Neural cell (in vitro differentiated cells): ENCODE measurements at regions not wholly inside any gene's neighbourhood (a gene's known extent, or its start where the extent isn't known, plus 50 kb on each side); places are given as distances from the start of the nearest gene placed in this dataset.

Experiments
- H2AFZ ChIP-seq: fragments of 200-600, 300-800 bp; sonication (generic), shearing (Covaris generic); 2 replicates; pipeline ENCODE4 v1.6.0; 2014; ENCODE audit warnings: low read depth, mild to moderate bottlenecking, antibody characterized with exemption, low read length, moderate library complexity
- H3F3A ChIP-seq: fragments of 200-600 bp; shearing (Covaris generic); 2 replicates; pipeline ENCODE4 v1.6.1; 2016; ENCODE audit warnings: mild to moderate bottlenecking, moderate library complexity, mixed read lengths, antibody characterized with exemption, low read length; ENCODE audit not compliant: insufficient read depth, poor library complexity, severe bottlenecking
- H3K27ac ChIP-seq: fragments of 200-600, 300-800 bp; sonication (generic), shearing (Covaris generic); 2 replicates; pipeline ENCODE4 v1.5.1; 2014; ENCODE audit warnings: mild to moderate bottlenecking, low read length, moderate library complexity
- H3K27me3 ChIP-seq: fragments of 300-800, 200-600 bp; sonication (generic), shearing (Covaris generic); 2 replicates; pipeline ENCODE4 v1.6.0; 2014; ENCODE audit warnings: mild to moderate bottlenecking, low read depth, low read length, moderate library complexity; ENCODE audit not compliant: insufficient read depth
- H3K36me3 ChIP-seq: fragments of 300-800, 200-600 bp; sonication (generic), shearing (Covaris generic); 2 replicates; pipeline ENCODE4 v1.5.1; 2014; ENCODE audit warnings: mild to moderate bottlenecking, antibody characterized with exemption, low read length, moderate library complexity; ENCODE audit not compliant: insufficient read depth
- H3K4me2 ChIP-seq: fragments of 300-800, 200-600 bp; sonication (generic), shearing (Covaris generic); 2 replicates; pipeline ENCODE4 v1.6.0; 2014; ENCODE audit warnings: mild to moderate bottlenecking, low read length
- H3K4me3 ChIP-seq: fragments of 300-800, 200-600 bp; sonication (generic), shearing (Covaris generic); 2 replicates; pipeline ENCODE4 v1.5.1; 2014; ENCODE audit warnings: mild to moderate bottlenecking, low read length, moderate library complexity
- H3K79me2 ChIP-seq: fragments of 200-600 bp; shearing (Covaris generic); replicated peaks from 2 replicates; pipeline ENCODE4 v1.6.0; 2014; ENCODE audit warnings: mild to moderate bottlenecking, low read length, moderate library complexity; ENCODE audit not compliant: insufficient read depth
- H3K9ac ChIP-seq: fragments of 300-800, 200-600 bp; sonication (generic), shearing (Covaris generic); 2 replicates; pipeline ENCODE4 v1.6.1; 2016; ENCODE audit warnings: mild to moderate bottlenecking, low read length, mixed read lengths
- H3K9me2 ChIP-seq: fragments of 200-600 bp; shearing (Covaris generic); 2 replicates; pipeline ENCODE4 v1.6.1; 2016; ENCODE audit warnings: mild to moderate bottlenecking, low read length, mixed read lengths; ENCODE audit not compliant: insufficient read depth
- H3K9me3 ChIP-seq: fragments of 200-600, 300-800 bp; sonication (generic), shearing (Covaris generic); 2 replicates; pipeline ENCODE4 v1.6.1; 2016; ENCODE audit warnings: mild to moderate bottlenecking, mixed run types, low read length, moderate library complexity, mixed read lengths
- H4K20me1 ChIP-seq: fragments of 200-600 bp; shearing (Covaris generic); 2 replicates; pipeline ENCODE4 v1.6.1; 2016; ENCODE audit warnings: mild to moderate bottlenecking, mixed run types; ENCODE audit not compliant: insufficient read depth
- CTCF ChIP-seq: fragments of 450-650 bp; IDR thresholded peaks from 2 replicates; pipeline ENCODE4 v1.5.1; 2014; ENCODE audit warnings: antibody characterized with exemption, mild to moderate bottlenecking, moderate library complexity; ENCODE audit not compliant: poor library complexity, severe bottlenecking
- EP300 ChIP-seq: fragments of 450-650 bp; conservative IDR thresholded peaks from 2 replicates; pipeline ENCODE4 v1.6.1; 2014; ENCODE audit warnings: antibody characterized with exemption, mild to moderate bottlenecking, moderate library complexity; ENCODE audit not compliant: poor library complexity, severe bottlenecking
- EZH2 ChIP-seq: fragments of 200-600, 300-800 bp; shearing (Covaris generic), sonication (generic); IDR thresholded peaks from 2 replicates; pipeline ENCODE4 v1.6.1; 2014; ENCODE audit warnings: antibody characterized with exemption, low read length, borderline replicate concordance, mild to moderate bottlenecking; ENCODE audit not compliant: insufficient read depth, poor library complexity, severe bottlenecking
- MXI1 ChIP-seq: fragments of 450-650 bp; conservative IDR thresholded peaks from 2 replicates; pipeline ENCODE4 v1.6.1; 2014; ENCODE audit warnings: antibody characterized with exemption, mild to moderate bottlenecking; ENCODE audit not compliant: poor library complexity, severe bottlenecking
- POLR2AphosphoS5 ChIP-seq: IDR thresholded peaks from 2 replicates; pipeline ENCODE4 v1.6.1; 2012
- RAD21 ChIP-seq: fragments of 450-650 bp; conservative IDR thresholded peaks from 2 replicates; pipeline ENCODE4 v1.6.1; 2014; ENCODE audit warnings: antibody characterized with exemption, mild to moderate bottlenecking, moderate library complexity
- REST ChIP-seq: IDR thresholded peaks from 2 replicates; pipeline ENCODE4 v1.6.1; 2012; ENCODE audit warnings: borderline replicate concordance
- SMC3 ChIP-seq: fragments of 450-650 bp; conservative IDR thresholded peaks from 2 replicates; pipeline ENCODE4 v1.6.1; 2014; ENCODE audit warnings: antibody characterized with exemption, mild to moderate bottlenecking, moderate library complexity; ENCODE audit not compliant: poor library complexity
- TAF1 ChIP-seq: IDR thresholded peaks from 2 replicates; pipeline ENCODE4 v1.6.1; 2012; ENCODE audit warnings: low read depth

GRCh38 chr9:81292056-81292805, 397.1 kb downstream of the TLE1 start:
- H3K27me3 ChIP-seq: no peaks in the 10 kb centered on the region
- TF ChIP-seq POLR2AphosphoS5 (no peak), TAF1 (no peak), EP300 (no peak), MXI1 (no peak), SMC3 (no peak), REST (no peak), RAD21 (no peak), CTCF (no peak), EZH2 (no peak)
- H3K9me3 ChIP-seq: no peaks in the 10 kb centered on the region
- no peaks in the 10 kb centered on the region for H3K36me3 ChIP-seq
- no peak overlapping the region for H3K4me2 ChIP-seq
- H3K79me2 ChIP-seq: no peaks in the 10 kb centered on the region
- H3K9me2 ChIP-seq: no peaks in the 10 kb centered on the region
- H3K27ac ChIP-seq: no peak overlapping the region
- H2AFZ ChIP-seq: no peak overlapping the region
- no peak overlapping the region for H3K9ac ChIP-seq
- no peaks in the 10 kb centered on the region for H3F3A ChIP-seq
- H4K20me1 ChIP-seq: no peaks in the 10 kb centered on the region
- H3K4me3 ChIP-seq: no peak overlapping the region

GRCh38 chr9:81289622-81290021, 399.7 kb downstream of the TLE1 start:
- Histone ChIP-seq H3K9me2 (no peaks in the 10 kb centered on the region), H3K79me2 (no peaks in the 10 kb centered on the region), H3F3A (no peaks in the 10 kb centered on the region), H3K36me3 (no peaks in the 10 kb centered on the region), H3K9ac (no peak overlapping the region), H3K9me3 (no peaks in the 10 kb centered on the region), H3K27me3 (no peaks in the 10 kb centered on the region), H4K20me1 (no peaks in the 10 kb centered on the region), H3K27ac (no peak overlapping the region), H3K4me2 (no peak overlapping the region), H2AFZ (no peak overlapping the region), H3K4me3 (no peak overlapping the region)
- TF ChIP-seq POLR2AphosphoS5: no peak

- Histone ChIP-seq H3K4me2 (no peak overlapping the region), H3F3A (no peaks in the 10 kb centered on the region)
- TF ChIP-seq SMC3: no peak
- no peak for TF ChIP-seq CTCF
Observed at GRCh38 chr9:81268048-81268447, 421.3 kb downstream of the TLE1 start.

More at GRCh38 chr9:81268048-81268447, 421.3 kb downstream of the TLE1 start:
- H3K9ac ChIP-seq: no peak overlapping the region
- no peak overlapping the region for H3K4me3 ChIP-seq
- no peak overlapping the region for H3K27ac ChIP-seq
- no peaks in the 10 kb centered on the region for H3K9me3 ChIP-seq
- no peaks in the 10 kb centered on the region for H3K9me2 ChIP-seq
- H2AFZ ChIP-seq: no peak overlapping the region
- no peaks in the 10 kb centered on the region for H3K36me3 ChIP-seq
- H4K20me1 ChIP-seq: no peaks in the 10 kb centered on the region
- H3K79me2 ChIP-seq: no peaks in the 10 kb centered on the region
- H3K27me3 ChIP-seq: no peaks in the 10 kb centered on the region
